H9 (cell line): ENCODE measurements at regions not wholly inside any gene's neighbourhood (a gene's known extent, or its start where the extent isn't known, plus 50 kb on each side); places are given as distances from the start of the nearest gene placed in this dataset.

ENCODE experiments used
- DNase-seq: peaks from one replicate; pipeline ENCODE4 v3.0.0-alpha.2; 2017
- H2AFZ ChIP-seq: one replicate; pipeline ENCODE4 v1.6.1; 2013; ENCODE audit warnings: mild to moderate bottlenecking, low read length, control low read depth, moderate library complexity
- H2AK5ac ChIP-seq: 2 replicates; pipeline ENCODE4 v1.6.1; 2013; ENCODE audit warnings: low read length, control low read depth, mixed read lengths; ENCODE audit not compliant: insufficient read length
- H2BK120ac ChIP-seq: one replicate; pipeline ENCODE4 v1.6.1; 2013; ENCODE audit warnings: low read depth, mild to moderate bottlenecking, low read length, control low read depth, inconsistent platforms; ENCODE audit not compliant: poor library complexity, severe bottlenecking
- H2BK12ac ChIP-seq: 2 replicates; pipeline ENCODE4 v1.6.1; 2013; ENCODE audit warnings: low read length, control low read depth, mixed read lengths, low read depth; ENCODE audit not compliant: insufficient read length
- H2BK15ac ChIP-seq: 2 replicates; pipeline ENCODE4 v1.6.1; 2013; ENCODE audit warnings: low read depth, low read length, control low read depth
- H2BK20ac ChIP-seq: one replicate; pipeline ENCODE4 v1.6.1; 2013; ENCODE audit warnings: low read depth, mild to moderate bottlenecking, low read length, control low read depth, inconsistent platforms; ENCODE audit not compliant: poor library complexity, severe bottlenecking
- H2BK5ac ChIP-seq: 2 replicates; pipeline ENCODE4 v1.6.1; 2013; ENCODE audit warnings: low read length, control low read depth, mixed read lengths; ENCODE audit not compliant: insufficient read length
- H3K14ac ChIP-seq: 2 replicates; pipeline ENCODE4 v1.6.1; 2013; ENCODE audit warnings: low read length, control low read depth; ENCODE audit not compliant: insufficient read depth
- H3K18ac ChIP-seq: 2 replicates; pipeline ENCODE4 v1.6.1; 2013; ENCODE audit warnings: low read depth, mild to moderate bottlenecking, mixed read lengths, low read length, control low read depth; ENCODE audit not compliant: insufficient read length
- H3K23ac ChIP-seq: 2 replicates; pipeline ENCODE4 v1.6.1; 2013; ENCODE audit warnings: low read length, control low read depth, mixed read lengths, low read depth; ENCODE audit not compliant: insufficient read length
- H3K23me2 ChIP-seq: 2 replicates; pipeline ENCODE4 v1.6.1; 2013; ENCODE audit warnings: low read depth, mild to moderate bottlenecking, mixed read lengths, low read length, control low read depth; ENCODE audit not compliant: insufficient read length, poor library complexity, severe bottlenecking
- H3K27ac ChIP-seq: 2 replicates; pipeline ENCODE4 v1.5.1; 2013; ENCODE audit warnings: low read length, control low read depth, mixed read lengths, low read depth; ENCODE audit not compliant: insufficient read length
- H3K27me3 ChIP-seq: 2 replicates; pipeline ENCODE4 v1.6.1; 2013; ENCODE audit warnings: low read length, control low read depth, inconsistent platforms; ENCODE audit not compliant: insufficient read depth
- H3K4ac ChIP-seq: 2 replicates; pipeline ENCODE4 v1.6.1; 2013; ENCODE audit warnings: low read depth, mild to moderate bottlenecking, control low read depth, inconsistent platforms, low read length, moderate library complexity
- H3K4me1 ChIP-seq: 2 replicates; pipeline ENCODE4 v1.6.1; 2013; ENCODE audit warnings: low read length, control low read depth, inconsistent platforms; ENCODE audit not compliant: insufficient read depth
- H3K4me2 ChIP-seq: 2 replicates; pipeline ENCODE4 v1.6.1; 2013; ENCODE audit warnings: low read length, control low read depth, mixed read lengths; ENCODE audit not compliant: insufficient read length, insufficient read depth
- H3K56ac ChIP-seq: 2 replicates; pipeline ENCODE4 v1.6.1; 2013; ENCODE audit warnings: low read depth, mild to moderate bottlenecking, mixed read lengths, low read length, control low read depth; ENCODE audit not compliant: insufficient read length
- H3K79me1 ChIP-seq: 2 replicates; pipeline ENCODE4 v1.6.1; 2013; ENCODE audit warnings: low read depth, mild to moderate bottlenecking, moderate library complexity, low read length, control low read depth, inconsistent platforms; ENCODE audit not compliant: insufficient read depth, poor library complexity, severe bottlenecking
- H3K79me2 ChIP-seq: 2 replicates; pipeline ENCODE4 v1.6.1; 2013; ENCODE audit warnings: low read length, control low read depth, inconsistent platforms; ENCODE audit not compliant: insufficient read depth
- H3K9ac ChIP-seq: 2 replicates; pipeline ENCODE4 v1.6.1; 2013; ENCODE audit warnings: low read length, control low read depth, mixed read lengths; ENCODE audit not compliant: insufficient read length; ENCODE audit errors: extremely low read depth
- H3K9me3 ChIP-seq: one replicate; pipeline ENCODE4 v1.6.1; 2013; ENCODE audit warnings: low read depth, low read length, inconsistent platforms; ENCODE audit not compliant: control insufficient read depth
- H3T11ph ChIP-seq: one replicate; pipeline ENCODE4 v1.6.1; 2013; ENCODE audit warnings: mild to moderate bottlenecking, low read length, control low read depth, inconsistent platforms
- H4K20me1 ChIP-seq: one replicate; pipeline ENCODE4 v1.6.1; 2013; ENCODE audit not compliant: control insufficient read depth, insufficient read length, insufficient read depth
- H4K5ac ChIP-seq: 2 replicates; pipeline ENCODE4 v1.6.1; 2013; ENCODE audit warnings: low read depth, mild to moderate bottlenecking, mixed read lengths, low read length, control low read depth; ENCODE audit not compliant: insufficient read length
- H4K8ac ChIP-seq: replicated peaks from 2 replicates; pipeline ENCODE4 v1.6.1; 2013; ENCODE audit warnings: low read length, control low read depth, mixed read lengths, low read depth; ENCODE audit not compliant: insufficient read length
- H4K91ac ChIP-seq: 2 replicates; pipeline ENCODE4 v1.6.1; 2013; ENCODE audit warnings: low read depth, mild to moderate bottlenecking, moderate library complexity, mixed read lengths, low read length, control low read depth; ENCODE audit not compliant: insufficient read length
- H3K27ac Mint-ChIP-seq, 3 experiments: 2 replicates in 2 of 3; 3 replicates in 1 of 3; pipeline ENCODE4 v1.8.0; 2020 to 2021; ENCODE audit warnings: mixed read lengths in 3 of 3, mild to moderate bottlenecking in 1 of 3, moderate library complexity in 1 of 3
- H3K27me3 Mint-ChIP-seq: 2 replicates; pipeline ENCODE4 v1.8.0; 2021; ENCODE audit warnings: low read depth, mild to moderate bottlenecking, moderate library complexity, mixed read lengths
- H3K36me3 Mint-ChIP-seq, 3 experiments: 2 replicates in 2 of 3; 3 replicates in 1 of 3; pipeline ENCODE4 v1.8.0; 2020 to 2021; ENCODE audit warnings: low read depth in 3 of 3, mixed read lengths in 3 of 3; ENCODE audit not compliant: insufficient read depth in 1 of 3
- H3K4me1 Mint-ChIP-seq, 2 experiments: 2 replicates each; pipeline ENCODE4 v1.8.0; 2020; ENCODE audit warnings: mixed read lengths in 2 of 2
- H3K4me3 Mint-ChIP-seq, 2 experiments: 2 replicates in 1 of 2; 3 replicates in 1 of 2; pipeline ENCODE4 v1.8.0; 2020 to 2021; ENCODE audit warnings: mild to moderate bottlenecking in 2 of 2, mixed read lengths in 2 of 2, moderate library complexity in 1 of 2
- H3K9me3 Mint-ChIP-seq, 2 experiments: 2 replicates in 1 of 2; 3 replicates in 1 of 2; pipeline ENCODE4 v1.8.0; 2020; ENCODE audit warnings: mild to moderate bottlenecking in 2 of 2, mixed read lengths in 2 of 2, moderate library complexity in 1 of 2
- CTCF ChIP-seq: fragments of 200-600 bp; sonication (generic); conservative IDR thresholded peaks from 3 replicates; pipeline ENCODE4 v1.8.0; 2021; ENCODE audit warnings: antibody characterized with exemption, mild to moderate bottlenecking
- WGBS: extraction: QIAGEN DNeasy Blood & Tissue Kit; methylation state at CpG from one replicate; pipeline ENCODE4 v1.1.7; 2013; ENCODE audit warnings: missing lambda C conversion rate, low lambda C conversion rate, mixed read lengths; ENCODE audit not compliant: insufficient read length; ENCODE audit errors: extremely low coverage; 5-methylcytosine and 5-hydroxymethylcytosine counted together

- Mint-ChIP-seq H3K27ac (no peak overlapping the region), H3K4me1 (peaks cover 3 to 10% of the 10 kb centered on the region in 2 experiments), H3K36me3 (no peaks in the 10 kb centered on the region), H3K27me3 (no peaks in the 10 kb centered on the region), H3K9me3 (no peaks in the 10 kb centered on the region), H3K4me3 (no peak overlapping the region)
- Histone ChIP-seq H2BK5ac (no peak overlapping the region), H2AFZ (no peak overlapping the region), H3K27ac (no peak overlapping the region), H3K79me2 (no peaks in the 10 kb centered on the region), H3K14ac (no peak overlapping the region), H3K79me1 (no peaks in the 10 kb centered on the region), H3K4me2 (no peak overlapping the region), H3K23me2 (no peaks in the 10 kb centered on the region), H3K9me3 (no peaks in the 10 kb centered on the region), H4K20me1 (no peaks in the 10 kb centered on the region), H2BK15ac (no peak overlapping the region), H3K4me1 (no peaks in the 10 kb centered on the region), H2BK12ac (no peak overlapping the region), H2BK20ac (no peak overlapping the region), H3K18ac (no peak overlapping the region), H3T11ph (no peak overlapping the region), H3K4ac (no peak overlapping the region), H4K5ac (no peak overlapping the region), H2AK5ac (no peak overlapping the region), H3K23ac (no peak overlapping the region), H2BK120ac (no peak overlapping the region), H4K91ac (no peak overlapping the region), H4K8ac (no peak overlapping the region), H3K27me3 (no peaks in the 10 kb centered on the region), H3K9ac (no peak overlapping the region), H3K56ac (no peak overlapping the region)
- DNase-seq, result no peak
- WGBS, result no CpG with 5 or more reads among the region's 4 CpGs
- no peak for TF ChIP-seq CTCF
Observed at GRCh38 chr12:115049614-115050013, 365.6 kb upstream of the TBX3 start.
